ENCODE measurements at regions not wholly inside any gene's neighbourhood (a gene's known extent, or its start where the extent isn't known, plus 50 kb on each side); places are given as distances from the start of the nearest gene placed in this dataset.
"Not testable (repeated sequence)": the region's sequence is repeated elsewhere in the genome, so short reads cannot be mapped to it uniquely, and the experiment has no call there.

DNA sequence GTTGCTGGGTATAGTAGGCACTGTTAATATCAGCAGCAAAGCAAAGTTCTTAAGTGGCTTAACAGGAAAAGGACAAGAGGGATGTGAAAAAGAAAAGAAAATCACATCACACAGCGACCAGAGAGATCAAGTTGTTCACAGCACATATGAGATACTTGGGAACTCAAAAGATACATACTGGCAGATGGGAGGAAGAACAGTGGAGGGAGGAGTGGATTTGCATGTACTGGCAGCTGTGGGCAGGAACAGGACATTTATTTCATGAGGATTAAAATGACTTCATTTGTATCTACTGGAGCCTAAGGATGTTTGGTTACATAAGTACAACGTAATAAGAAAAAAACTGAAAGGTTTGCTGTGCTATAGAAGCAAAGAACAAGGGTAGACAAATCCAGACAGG lies 136.5 kb upstream of the IFNG-AS1 start:
- no peak for DNase-seq

DNA sequence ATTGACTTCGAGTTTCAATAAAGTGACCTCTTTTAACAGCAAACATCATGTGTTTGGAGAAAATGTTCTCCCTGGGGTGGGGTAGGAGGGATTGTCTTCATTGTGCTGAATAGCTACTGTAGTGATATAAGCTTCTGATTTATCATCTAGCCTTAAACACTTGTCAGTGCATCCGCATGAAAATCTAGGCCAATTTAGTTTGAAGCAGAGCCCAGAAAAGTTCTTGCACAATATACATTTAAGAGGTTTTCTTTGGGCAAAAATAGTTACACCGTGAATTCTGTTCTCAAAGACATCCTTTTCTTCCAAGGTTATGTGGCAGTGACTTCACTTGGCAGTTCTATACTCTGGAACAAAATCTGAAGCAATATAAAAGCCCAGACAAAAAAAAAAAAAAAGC lies 136.0 kb upstream of the IFNG-AS1 start:
- no peak for DNase-seq

- DNase-seq, result no peak
These were observed 134.9 kb upstream of the IFNG-AS1 start for GRCh38 chr12:67854351-67854750.

DNA sequence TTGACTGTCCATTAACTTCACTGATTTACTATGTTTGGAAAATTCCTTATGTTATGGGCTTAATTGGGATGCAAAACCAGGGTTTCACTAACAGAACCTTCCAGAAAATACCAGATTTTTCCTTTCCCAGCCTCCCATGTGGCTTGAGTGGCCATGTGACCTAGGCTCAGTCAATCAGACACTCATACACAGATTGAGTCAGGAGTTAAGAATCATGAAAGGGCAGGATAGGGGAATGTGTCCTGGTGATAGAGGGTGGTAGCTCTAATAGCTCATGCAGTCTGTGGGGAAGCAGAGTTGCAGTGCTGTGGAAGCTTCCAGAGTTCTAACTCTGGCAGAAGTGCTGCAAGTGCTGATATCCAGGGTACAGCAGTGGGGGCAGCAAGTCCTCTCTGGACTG lies 134.1 kb upstream of the IFNG-AS1 start:
- no peak for DNase-seq

GRCh38 chr12:67871231-67871630 lies 118.0 kb upstream of the IFNG-AS1 start:
- DNase-seq, result no peak

GRCh38 chr12:67873355-67873754 lies 115.9 kb upstream of the IFNG-AS1 start:
- DNase-seq, result no peak

DNA sequence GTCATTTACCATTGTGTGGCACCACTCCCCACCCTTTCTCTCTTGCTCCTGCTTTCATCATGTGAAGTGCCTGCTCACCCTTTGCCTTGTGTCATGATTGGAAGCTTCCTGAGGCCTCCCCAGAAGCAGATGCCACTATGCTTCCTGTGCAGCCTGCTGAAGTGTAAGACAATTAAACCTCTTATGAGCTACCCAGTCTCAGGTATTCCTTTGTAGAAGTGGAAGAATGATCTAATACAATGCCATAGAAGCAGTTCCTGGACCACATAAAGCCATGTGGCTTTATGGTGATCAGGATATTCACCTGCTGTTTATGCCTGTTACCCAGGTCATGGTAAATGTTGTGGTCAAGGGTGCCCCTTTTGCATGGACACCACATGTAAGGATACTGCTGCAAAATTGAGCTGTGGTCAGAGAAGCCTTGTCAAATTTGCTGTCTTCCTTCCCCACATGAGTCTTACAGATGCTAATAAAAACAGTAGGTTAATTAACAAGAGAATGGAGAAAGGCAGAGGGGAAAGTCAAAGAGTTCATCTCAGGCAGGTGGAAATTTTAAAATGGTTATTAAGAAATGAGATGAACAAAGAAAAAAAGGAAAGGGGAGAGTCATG lies 112.8 kb upstream of the IFNG-AS1 start:
- DNase-seq, result no peak

GRCh38 chr12:67877727-67878126 lies 111.5 kb upstream of the IFNG-AS1 start:
- no peak for DNase-seq

- no peak for DNase-seq
These were observed 109.3 kb upstream of the IFNG-AS1 start for GRCh38 chr12:67879937-67880336.

DNA sequence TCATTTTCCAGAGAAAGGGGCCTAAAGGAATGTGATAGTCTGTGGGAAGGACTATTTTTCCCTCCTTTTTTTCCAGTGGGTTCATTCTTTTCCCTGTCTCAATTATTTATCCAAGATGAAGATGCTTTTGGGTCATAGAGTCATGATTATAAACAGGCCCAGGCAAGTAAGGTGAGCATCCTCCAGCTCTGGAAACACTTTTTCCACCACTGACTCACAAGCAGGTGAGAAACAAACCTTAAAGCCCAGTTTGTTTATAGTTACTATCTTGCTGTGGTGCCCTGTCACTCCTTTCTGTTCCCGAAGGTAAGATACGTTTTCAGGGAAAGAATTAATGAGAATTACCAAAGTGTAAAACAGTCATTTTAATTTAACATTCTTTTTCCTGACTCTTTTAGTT lies 107.7 kb upstream of the IFNG-AS1 start:
- DNase-seq, result no peak

GRCh38 chr12:67884596-67884995 lies 104.7 kb upstream of the IFNG-AS1 start:
- no peak for DNase-seq

- peak in 1 of 14 donors; percentile 2 for DNase-seq
These were observed 103.7 kb upstream of the IFNG-AS1 start for GRCh38 chr12:67885375-67886169.

DNA sequence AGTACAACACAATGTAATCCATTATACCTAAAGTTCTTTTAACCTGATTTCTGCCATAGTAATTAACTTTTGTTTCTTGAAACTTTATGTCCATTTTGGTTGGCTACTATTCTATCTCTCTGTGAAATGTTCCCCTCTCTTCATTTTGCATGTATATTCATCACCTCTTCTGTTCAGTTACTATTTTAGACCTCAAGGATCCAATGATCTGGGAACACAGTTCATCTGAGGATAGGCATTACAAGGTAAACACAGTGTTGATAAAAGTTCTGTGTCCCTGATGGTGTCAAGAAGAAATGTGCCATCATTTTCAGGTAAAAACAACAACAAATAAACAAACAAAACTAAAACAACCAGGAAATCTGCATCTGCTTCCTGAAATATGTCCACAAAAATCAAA lies 102.2 kb upstream of the IFNG-AS1 start:
- DNase-seq, result no peak

DNA sequence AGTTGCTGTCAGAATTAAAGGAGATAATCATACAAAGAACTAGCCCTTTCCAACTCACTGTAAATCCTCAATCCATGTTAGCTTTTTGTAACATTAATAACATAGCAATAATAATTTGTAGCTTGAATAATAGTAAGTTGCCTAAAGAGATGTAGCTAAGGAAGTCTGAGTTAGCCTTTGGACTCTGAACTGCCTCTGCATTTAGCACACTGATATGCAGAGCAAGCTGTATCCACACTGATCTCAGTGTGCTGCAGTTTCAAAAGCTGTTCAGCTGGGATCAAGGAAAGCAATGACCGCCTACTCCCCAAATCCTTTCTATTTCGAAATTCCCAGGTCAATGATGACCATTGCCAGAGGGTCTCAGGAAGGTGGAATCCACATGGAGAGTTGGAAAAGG lies 99.3 kb upstream of the IFNG-AS1 start:
- no peak for DNase-seq

DNA sequence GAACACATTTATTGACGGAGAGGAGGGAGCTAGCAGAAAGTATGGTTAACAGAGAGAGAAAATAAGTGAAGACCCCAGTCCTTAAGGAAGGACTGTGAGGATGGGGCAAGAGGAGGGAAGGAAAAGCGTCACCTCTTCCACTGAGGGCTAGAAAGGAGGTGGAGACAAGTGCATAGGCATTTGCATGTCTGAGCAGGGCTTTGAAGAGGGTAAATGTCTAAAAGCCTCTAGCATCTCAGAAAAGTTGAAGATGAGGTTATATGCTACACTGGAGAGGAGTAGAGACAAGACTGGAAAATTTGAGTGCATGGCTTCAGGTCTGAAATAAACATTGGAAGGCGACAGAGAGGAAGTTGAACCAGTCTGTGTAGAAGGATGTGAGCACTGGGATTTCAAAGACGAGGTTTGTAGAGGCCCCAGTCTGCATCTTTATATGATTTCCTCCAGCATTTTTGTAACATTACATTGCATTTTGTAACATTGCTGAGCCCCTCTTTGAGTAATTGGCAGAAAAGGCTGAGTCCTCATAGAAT lies 98.5 kb upstream of the IFNG-AS1 start:
- no peak for DNase-seq

DNA sequence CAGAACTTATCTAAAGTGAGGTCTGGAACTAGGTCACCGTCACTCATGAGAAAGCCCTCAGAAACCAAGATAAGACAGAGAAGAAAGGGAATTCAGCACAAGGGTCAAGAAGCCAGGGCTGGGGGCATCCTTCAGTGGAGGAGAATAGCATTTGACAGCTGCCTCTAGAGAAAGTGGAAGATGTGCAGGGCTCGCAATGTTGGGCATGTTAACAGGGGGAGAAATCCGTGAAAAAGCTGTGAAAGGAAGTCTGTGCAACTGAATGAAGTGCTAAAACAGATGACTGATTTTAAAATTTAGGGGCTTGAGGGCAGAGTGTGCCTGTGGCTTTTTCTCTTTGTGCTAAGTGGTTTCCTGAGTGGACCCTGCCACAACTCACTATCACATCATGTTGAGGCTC lies 97.7 kb upstream of the IFNG-AS1 start:
- DNase-seq, result no peak

GRCh38 chr12:67892259-67893021 lies 96.8 kb upstream of the IFNG-AS1 start:
- DNase-seq, result peak in 1 of 14 donors; percentile 11

GRCh38 chr12:67893022-67893580 lies 96.1 kb upstream of the IFNG-AS1 start:
- DNase-seq, result no peak

GRCh38 chr12:67900418-67900817 lies 88.8 kb upstream of the IFNG-AS1 start:
- DNase-seq, result not testable (repeated sequence)

DNA sequence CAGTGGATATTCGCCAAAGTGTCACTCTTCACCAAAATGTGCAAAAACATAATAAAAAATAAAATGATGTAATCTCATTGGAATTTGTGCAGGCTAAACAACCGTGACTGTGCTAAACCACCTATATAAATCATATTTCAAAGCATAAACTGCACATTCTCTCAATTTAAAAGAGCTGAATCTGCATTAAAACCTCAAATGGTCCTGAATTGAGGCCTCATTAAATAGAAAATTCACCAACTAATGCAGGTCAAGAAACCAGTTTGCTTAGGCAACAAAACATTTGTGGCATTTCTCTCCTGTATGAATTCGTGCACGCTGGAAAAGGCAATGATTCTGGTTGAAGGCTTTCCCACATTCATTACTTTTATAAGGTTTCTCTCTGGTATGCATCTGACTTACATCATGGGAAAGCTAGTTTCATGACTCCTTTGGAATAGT lies 80.1 kb upstream of the IFNG-AS1 start:
- DNase-seq, result no peak

GRCh38 chr12:67909681-67910080 lies 79.6 kb upstream of the IFNG-AS1 start:
- DNase-seq, result no peak

DNA sequence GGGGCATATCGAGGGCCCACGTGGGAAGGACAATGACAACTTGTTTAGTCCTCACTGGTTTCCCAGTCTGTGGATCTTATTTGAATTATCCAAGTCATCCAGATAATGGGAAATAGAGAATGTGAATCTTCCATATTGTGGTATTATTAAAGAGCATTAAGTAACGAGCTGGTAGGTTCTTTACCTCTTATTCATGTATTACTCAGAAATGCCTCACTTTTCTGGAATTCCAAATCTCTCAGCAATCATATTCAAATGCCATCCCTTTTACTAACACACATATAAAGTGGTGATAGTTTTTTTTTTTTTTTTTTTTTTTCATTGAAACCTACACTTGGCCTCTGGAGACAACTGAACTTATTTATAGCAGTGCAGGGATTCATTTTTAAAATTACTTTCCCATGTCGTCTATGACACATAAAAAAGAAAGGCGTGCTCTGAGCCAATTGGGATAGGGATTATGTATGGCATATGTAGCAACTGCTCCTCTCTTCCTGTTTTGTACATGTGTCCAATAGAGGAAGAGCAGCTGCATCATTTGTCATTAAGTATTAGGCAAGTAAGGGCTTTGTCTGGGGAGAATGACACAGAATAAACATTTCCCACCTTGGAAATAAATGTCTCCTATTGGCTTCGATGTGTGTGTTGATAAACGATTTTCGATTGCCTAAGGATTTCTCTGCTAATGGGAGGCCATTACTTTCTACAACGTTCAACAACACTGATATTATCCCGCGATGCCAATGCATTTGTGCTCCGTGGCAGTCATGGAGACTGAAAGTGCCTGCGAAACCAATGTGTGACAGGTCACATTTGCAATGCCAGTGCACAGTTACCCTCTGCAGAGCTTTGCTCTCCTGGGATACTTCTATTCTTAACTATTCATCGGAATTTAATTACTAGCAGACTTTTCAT lies 78.6 kb upstream of the IFNG-AS1 start:
- peak in 1 of 14 donors; percentile 8 for DNase-seq

Data from C1 segment of cervical spinal cord (tissue), 14 donors.